Tibial nerve (tissue), 3 donors: ENCODE measurements at regions not wholly inside any gene's neighbourhood (a gene's known extent, or its start where the extent isn't known, plus 50 kb on each side); places are given as distances from the start of the nearest gene placed in this dataset.

Experiments
- CTCF ChIP-seq, 5 experiments: fragments of 200-600 bp in 3 of 5; fragments of 450-650 bp in 2 of 5; sonication (generic) in 3 of 5; IDR thresholded peaks; one replicate each; pipeline ENCODE4 v1.5.1; 2016 to 2019; ENCODE audit warnings: antibody characterized with exemption in 5 of 5, mild to moderate bottlenecking in 3 of 5, moderate library complexity in 2 of 5
- POLR2A ChIP-seq, 2 donors: fragments of 450-650 bp; IDR thresholded peaks; one replicate each; pipeline ENCODE4 v1.6.1; 2017; ENCODE audit warnings: antibody characterized with exemption in 2 of 2, mild to moderate bottlenecking in 2 of 2, moderate library complexity in 2 of 2

GRCh38 chr12:85669911-85670310 is 166.3 kb downstream of the RASSF9 start:
- no peak for TF ChIP-seq POLR2A (IDR thresholded peaks at IDR 0.05)
- TF ChIP-seq CTCF (IDR thresholded peaks at IDR 0.05): no peak
